Vagina (tissue), 2 donors: ENCODE measurements at regions not wholly inside any gene's neighbourhood (a gene's known extent, or its start where the extent isn't known, plus 50 kb on each side); places are given as distances from the start of the nearest gene placed in this dataset.

Experiments used
- CTCF ChIP-seq, 3 experiments: fragments of 450-650 bp in 2 of 3; fragments of 200-600 bp in 1 of 3; sonication (generic) in 1 of 3; IDR thresholded peaks; one replicate each; pipeline ENCODE4 v1.5.1; 2017 to 2019; ENCODE audit warnings: antibody characterized with exemption in 3 of 3, mild to moderate bottlenecking in 2 of 3, moderate library complexity in 2 of 3
- POLR2A ChIP-seq, 2 donors: fragments of 450-650 bp; IDR thresholded peaks; one replicate each; pipeline ENCODE4 v1.6.1; 2017; ENCODE audit warnings: antibody characterized with exemption in 2 of 2, mild to moderate bottlenecking in 2 of 2, moderate library complexity in 2 of 2

DNA sequence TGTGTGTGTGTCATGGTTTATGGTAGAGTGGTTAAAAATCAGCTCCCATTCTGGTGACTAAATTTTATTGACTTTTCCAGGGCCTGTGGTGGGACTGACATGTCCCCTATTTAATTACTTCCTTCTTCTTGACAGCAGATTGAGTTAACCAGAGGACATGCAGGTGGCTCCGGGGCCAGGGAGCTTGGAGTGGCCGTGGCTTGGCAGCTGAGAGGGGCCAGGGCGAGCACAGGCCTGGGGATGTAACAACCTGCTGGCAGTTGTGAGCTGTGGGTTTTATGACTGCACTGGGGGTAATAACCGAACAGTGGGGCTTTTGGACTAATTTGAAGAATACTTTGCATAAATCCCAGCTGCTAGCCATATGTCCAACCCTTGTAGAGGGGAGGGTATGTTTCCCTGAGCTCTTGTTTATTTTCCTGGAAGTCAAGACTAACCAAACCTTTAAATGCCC, 186.0 kb downstream of the MID1IP1 start:
- TF ChIP-seq CTCF (IDR thresholded peaks at IDR 0.05), result no peak
- TF ChIP-seq POLR2A (IDR thresholded peaks at IDR 0.05), result no peak
